ENCODE measurements at regions not wholly inside any gene's neighbourhood (a gene's known extent, or its start where the extent isn't known, plus 50 kb on each side); places are given as distances from the start of the nearest gene placed in this dataset.
A peak's percentile ranks its signal among the peaks of the same experiment; 100 is the strongest.

GRCh38 chr13:110005563-110005962, 219.2 kb upstream of the IRS2 start:
- DNase-seq (ENCODE audit: low read depth): no peak
- TF ChIP-seq CTCF (IDR thresholded peaks at IDR 0.05; ENCODE audit: low read depth, low read length, missing control alignments): no peak
- H3K4me3 ChIP-seq (ENCODE audit: low read depth, low read length): no peak overlapping the region
- in situ Hi-C loops (cut with HindIII; ENCODE audit: low sequenced_read_pairs): no loop called here

GRCh38 chr13:110004814-110005213, 218.4 kb upstream of the IRS2 start:
- DNase-seq (ENCODE audit: low read depth): no peak
- in situ Hi-C loops (cut with HindIII; ENCODE audit: low sequenced_read_pairs): no loop called here
- no peak overlapping the region for H3K4me3 ChIP-seq (ENCODE audit: low read depth, low read length)
- no peak for TF ChIP-seq CTCF (IDR thresholded peaks at IDR 0.05; ENCODE audit: low read depth, low read length, missing control alignments)

GRCh38 chr13:110001670-110002275, 215.4 kb upstream of the IRS2 start:
- H3K4me3 ChIP-seq (ENCODE audit: low read depth, low read length): no peak overlapping the region
- in situ Hi-C loops (cut with HindIII; ENCODE audit: low sequenced_read_pairs): no loop called here
- peak; percentile 28 for DNase-seq (ENCODE audit: low read depth)
- TF ChIP-seq CTCF (IDR thresholded peaks at IDR 0.05; ENCODE audit: low read depth, low read length, missing control alignments): no peak

- H3K4me3 ChIP-seq (ENCODE audit: low read depth, low read length): no peak overlapping the region
- TF ChIP-seq CTCF (IDR thresholded peaks at IDR 0.05; ENCODE audit: low read depth, low read length, missing control alignments): no peak
- no peak for DNase-seq (ENCODE audit: low read depth)
- in situ Hi-C loops (cut with HindIII; ENCODE audit: low sequenced_read_pairs): no loop called here
These were observed 214.4 kb upstream of the IRS2 start for GRCh38 chr13:110000534-110001345.

- no peak for TF ChIP-seq CTCF (IDR thresholded peaks at IDR 0.05; ENCODE audit: low read depth, low read length, missing control alignments)
- in situ Hi-C loops (cut with HindIII; ENCODE audit: low sequenced_read_pairs): no loop called here
- no peak for DNase-seq (ENCODE audit: low read depth)
- H3K4me3 ChIP-seq (ENCODE audit: low read depth, low read length): no peak overlapping the region
These were observed 213.5 kb upstream of the IRS2 start for GRCh38 chr13:109999659-110000533.
